Daoy (cell line): ENCODE measurements at regions not wholly inside any gene's neighbourhood (a gene's known extent, or its start where the extent isn't known, plus 50 kb on each side); places are given as distances from the start of the nearest gene placed in this dataset.
"Not testable (repeated sequence)": the region's sequence is repeated elsewhere in the genome, so short reads cannot be mapped to it uniquely, and the experiment has no call there.

Experiments used
- DNase-seq: peaks from one replicate; pipeline ENCODE4 v3.0.0-alpha.2; 2015; ENCODE audit warnings: low read depth

DNA sequence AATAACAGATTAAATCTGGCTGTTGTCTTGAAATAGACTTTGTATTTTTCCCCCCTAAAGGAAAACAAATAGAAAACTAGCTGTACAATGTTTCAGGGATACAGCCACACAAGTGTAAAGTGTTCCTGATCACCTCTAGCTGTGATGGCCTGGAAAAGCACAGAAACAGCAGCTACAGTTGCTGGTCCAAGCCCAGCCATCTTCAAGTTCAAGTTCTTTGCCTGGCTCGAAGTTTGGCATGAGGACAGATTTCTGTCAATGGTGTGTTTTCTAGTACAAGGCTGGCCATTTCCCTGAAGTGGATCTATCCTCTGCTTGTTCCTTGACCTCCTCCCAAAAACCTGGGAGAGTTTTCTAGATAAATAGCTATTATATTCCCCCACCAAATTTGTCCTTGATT, 272.2 kb upstream of the ADRA1B start:
- DNase-seq: no peak

DNA sequence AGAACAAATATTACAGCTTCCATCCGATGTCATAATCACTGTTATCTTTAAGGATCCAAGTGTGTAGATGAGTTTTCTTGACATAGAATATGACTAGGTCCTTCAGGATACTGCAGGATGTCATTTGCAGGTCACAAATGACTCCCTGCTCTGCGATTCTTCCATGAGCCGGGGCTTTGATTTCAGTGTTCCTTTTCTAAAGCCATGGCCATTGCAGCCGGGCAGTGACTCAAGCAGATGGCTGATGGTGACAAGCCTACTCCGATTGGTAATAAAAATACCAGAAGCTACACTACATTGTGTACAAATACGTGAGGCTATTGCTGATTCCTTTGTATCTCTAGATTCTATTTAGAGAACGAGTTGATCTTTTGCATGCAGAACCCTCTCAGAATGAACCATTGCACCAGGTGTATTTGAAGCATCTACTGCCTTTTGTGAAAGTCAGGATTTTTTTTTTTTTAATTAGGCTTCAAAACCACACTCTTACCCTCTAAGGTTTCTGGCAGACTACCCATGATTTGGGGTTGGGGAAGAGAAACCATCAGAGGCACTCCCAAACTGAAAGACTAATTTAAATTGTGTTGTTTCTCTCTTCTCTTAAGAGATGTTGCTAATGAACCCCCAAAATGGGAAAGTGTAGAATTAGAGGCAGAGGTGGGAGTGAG, 271.0 kb upstream of the ADRA1B start:
- DNase-seq: no peak

DNA sequence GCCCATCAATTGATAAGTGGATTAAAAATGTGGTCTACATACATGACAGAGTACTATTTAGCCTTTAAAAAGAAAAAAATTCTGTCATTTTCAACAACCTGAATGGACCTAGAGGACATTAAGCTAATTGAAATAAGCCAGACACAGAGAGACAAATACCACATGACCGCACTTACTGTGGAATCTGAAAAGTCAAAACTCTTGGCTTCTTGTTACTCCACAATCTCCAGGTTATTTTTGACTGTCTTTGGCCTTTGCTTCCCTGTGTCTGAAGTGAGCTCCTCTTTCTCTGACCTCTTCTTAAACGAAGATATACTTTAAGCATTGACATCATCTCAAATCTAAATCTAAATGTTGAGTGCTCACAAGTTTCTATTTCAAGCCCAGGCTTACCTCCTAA, 265.5 kb upstream of the ADRA1B start:
- DNase-seq: no peak

DNA sequence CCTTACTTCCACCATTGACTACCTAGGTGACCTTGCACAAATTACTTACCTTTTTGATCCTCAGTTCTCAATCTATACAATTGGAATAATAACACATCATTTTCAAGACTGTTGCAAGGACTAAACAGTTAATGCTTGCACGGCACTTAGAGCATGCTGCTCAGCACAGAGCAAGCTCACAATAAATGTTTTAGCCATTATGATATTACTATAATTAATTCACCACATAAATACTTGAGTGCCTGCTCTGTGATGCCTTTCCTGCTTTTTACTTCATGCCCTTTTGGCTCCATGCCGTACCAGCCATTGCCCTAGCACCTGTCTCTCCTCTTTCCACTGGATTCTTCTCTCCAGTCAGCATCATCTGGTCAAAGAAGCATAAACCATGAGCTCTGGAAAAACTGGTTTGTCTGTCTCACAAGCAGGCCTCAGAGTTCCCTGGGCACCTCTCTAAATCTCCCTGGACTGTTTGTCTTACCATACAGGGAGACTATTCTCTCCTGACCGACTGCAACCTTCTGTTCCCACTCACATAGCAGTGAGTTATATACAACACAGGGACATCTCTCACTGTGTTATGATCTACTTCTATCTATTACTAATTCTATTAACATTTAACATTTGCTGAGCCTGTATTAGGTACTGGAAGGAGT, 260.4 kb upstream of the ADRA1B start:
- no peak for DNase-seq

DNA sequence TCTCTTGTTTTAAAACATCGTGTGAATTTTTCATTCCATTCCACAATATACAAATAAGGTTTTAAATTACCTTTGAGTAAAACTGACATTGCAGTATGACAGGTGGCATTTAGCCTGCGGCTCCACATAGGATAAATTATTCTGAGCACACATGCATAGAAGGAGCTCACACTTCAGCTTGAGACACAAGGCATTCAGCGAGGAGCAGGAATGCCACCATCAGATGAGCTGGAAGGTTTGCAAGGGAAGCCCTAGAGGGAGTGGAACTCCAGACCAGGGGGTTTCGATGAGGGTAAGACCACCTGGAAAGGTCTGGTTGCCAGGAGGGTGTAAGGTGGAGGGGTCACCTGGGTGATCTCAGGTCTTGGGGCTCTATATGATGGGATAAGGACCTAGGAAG, 259.0 kb upstream of the ADRA1B start:
- DNase-seq: no peak

DNA sequence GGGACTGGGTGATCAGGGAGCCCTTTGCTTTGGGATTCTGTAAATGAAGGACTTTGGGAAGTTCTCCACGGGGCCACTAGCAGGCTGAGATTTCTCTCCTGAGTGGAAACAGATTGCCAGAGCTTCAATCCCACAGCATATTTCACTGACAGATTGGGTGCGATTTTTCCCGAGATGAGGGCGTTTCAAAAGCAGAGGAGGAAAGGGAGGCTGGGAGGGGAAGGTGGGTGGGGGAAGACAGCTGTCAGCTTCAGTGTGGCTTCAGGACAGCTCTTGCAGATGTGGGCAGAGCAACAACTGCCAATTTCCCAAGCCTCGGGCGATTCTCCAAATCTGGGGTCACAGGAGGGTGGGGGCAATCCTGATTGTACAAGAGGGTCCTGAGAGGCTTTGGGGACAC, 258.5 kb upstream of the ADRA1B start:
- no peak for DNase-seq

DNA sequence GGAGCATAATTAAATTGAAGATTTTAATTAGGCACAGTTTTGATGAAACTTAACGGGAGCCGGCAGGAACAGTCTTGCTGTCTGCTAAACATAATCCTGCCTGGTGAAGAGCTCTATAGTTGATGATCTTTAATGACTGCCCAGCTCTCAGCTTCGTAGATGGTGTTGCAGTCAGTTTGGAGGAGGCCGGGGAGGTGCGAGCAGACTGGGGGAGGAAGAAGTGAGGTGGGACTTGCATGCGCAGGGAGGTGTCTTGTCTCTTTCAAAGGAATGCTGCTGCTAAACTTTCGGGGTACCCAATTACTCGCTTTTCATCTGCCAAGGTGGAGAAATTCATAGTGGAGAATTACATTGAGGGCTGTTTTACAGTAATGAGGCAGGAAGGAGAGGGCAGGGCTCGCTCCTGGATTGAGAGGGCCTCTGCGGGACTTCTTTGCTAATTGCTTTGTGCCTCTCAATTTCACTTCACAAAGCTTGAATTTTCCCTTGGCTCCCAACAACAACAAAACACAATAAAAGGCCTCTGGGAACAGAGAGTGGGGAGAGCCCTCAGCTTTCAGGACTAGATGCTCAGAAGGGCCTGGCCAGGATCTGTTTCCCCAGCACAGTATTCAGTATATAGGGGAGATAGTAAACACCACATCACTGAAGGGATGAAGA, 257.9 kb upstream of the ADRA1B start:
- no peak for DNase-seq

DNA sequence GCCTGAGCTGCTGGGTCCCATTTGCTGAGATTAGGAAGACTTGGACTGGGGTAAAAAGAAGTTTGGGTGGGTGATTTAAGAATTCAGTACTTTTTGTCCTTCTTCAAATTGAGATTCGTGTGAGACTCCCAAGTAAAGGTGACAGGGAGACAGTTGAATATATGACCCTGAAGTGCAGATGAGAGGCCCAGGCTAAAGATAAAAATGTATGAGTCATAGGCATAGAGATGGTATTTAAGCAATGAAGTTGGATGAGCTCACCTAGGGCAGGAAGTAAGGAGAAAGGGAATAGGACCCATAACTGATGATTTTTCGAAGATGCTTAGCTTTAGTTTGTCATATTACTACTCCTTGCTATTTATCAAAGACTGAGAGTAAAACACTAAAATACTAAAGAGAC, 255.9 kb upstream of the ADRA1B start:
- DNase-seq: peak; percentile 15

DNA sequence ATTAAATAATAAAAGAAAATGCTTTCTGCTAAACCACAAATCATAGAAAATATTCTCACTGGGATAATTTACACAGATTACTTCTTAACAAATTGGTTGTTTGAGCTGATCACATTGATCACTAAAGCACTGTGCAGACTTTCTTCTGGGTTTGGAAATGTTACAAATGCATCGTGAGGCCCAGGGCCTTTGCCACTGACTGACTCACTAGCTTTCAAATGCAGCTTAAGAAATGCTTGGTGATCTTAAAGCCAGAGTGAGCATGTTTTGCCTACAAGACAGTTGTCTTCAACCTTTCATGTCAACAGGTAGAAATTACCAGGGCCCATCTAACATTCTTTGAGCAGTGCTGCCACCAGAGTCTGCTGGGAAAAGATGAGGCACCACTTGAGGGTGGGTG, 252.3 kb upstream of the ADRA1B start:
- DNase-seq: no peak

DNA sequence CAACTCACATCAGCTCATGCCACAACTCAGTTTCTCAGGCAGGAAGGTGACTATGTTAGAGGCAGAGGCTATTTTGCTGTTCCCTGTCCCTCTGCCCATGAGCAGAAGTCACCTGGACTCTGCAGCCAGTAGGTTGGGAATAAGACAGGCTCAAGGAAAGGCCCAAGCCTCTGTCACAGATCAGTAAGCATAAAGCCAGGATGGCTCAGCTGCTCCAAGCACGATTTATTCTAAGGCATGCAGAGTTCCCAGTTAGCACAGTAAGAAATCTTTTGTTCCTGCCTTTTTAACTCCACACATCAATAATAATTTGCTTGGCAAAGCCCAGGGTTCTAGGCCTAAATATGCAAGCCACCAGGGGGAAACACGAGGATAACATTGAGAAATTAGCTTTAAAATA, 249.0 kb upstream of the ADRA1B start:
- no peak for DNase-seq

DNA sequence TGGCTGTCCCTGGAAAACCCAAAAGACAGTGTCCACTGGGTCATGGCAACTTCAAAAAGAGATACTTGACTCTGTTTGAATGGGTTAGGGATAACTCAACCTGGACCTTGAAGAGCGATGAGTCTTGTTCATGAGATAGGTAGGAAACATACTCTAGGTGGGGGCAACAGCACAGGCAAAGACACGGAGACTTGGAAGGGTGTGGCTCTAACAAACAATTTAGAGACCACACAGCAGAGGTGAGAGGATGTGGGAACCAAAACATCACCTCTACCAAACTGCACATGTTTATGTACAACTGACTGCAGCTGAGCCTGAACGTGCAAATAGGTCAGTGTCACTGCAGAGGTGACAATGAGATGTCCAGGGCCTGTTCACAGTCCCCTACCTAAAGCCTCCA, 247.7 kb upstream of the ADRA1B start:
- no peak for DNase-seq

DNA sequence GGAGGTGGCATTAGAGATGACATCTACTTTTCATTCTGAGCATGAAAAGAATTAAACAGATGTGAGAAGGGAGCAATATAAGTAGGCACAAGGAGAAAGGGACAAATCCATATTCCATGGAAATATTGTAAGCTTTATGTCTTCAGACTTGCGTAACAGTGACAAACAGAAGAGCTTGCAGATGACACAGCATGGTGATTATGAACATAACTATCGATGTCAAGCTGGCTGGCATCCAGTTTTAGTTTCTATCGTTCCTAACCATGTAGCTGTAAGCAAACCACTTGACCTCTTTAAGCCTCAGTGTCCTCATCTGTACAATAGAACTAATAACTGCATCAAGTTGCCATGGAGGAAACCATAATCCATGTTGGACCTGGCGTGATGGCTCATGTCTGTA, 246.7 kb upstream of the ADRA1B start:
- no peak for DNase-seq

DNA sequence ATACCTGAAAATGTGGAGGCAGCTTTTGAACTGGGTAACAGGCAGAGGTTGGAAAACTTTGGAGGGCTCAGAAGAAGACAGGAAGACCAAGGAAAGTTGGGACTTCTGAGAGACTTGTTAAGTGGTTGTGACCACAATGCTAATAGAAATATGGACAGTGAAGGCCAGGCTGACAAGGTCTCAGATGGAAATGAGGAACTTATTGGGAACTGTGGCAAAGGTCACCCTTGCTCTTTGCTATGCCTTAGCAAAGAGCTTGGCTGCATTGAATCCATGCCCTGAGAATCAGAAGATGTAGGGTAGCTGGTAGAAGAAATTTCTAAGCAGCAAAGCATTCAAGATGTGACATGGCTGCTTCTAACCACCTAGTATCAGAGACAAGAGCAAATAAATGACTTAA, 244.4 kb upstream of the ADRA1B start:
- DNase-seq: no peak

DNA sequence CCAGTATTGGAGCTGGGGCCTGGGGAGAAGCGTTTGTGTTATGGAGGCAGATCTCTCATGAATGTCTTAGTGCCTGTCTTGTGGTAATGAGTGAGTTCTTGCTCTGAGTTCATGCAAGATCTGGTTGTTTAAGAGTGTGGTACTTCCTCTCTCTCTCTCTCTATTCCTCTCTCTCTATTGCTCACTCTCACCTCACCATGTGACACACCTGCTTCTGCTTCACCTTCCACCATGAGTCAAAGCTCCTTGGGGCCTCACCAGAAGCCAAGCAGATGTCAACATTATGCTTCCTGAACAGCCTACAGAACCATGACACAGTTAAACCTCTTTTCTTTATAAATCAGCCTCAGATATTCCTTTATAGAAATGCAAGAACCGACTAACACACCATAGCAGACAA, 242.7 kb upstream of the ADRA1B start:
- no peak for DNase-seq

DNA sequence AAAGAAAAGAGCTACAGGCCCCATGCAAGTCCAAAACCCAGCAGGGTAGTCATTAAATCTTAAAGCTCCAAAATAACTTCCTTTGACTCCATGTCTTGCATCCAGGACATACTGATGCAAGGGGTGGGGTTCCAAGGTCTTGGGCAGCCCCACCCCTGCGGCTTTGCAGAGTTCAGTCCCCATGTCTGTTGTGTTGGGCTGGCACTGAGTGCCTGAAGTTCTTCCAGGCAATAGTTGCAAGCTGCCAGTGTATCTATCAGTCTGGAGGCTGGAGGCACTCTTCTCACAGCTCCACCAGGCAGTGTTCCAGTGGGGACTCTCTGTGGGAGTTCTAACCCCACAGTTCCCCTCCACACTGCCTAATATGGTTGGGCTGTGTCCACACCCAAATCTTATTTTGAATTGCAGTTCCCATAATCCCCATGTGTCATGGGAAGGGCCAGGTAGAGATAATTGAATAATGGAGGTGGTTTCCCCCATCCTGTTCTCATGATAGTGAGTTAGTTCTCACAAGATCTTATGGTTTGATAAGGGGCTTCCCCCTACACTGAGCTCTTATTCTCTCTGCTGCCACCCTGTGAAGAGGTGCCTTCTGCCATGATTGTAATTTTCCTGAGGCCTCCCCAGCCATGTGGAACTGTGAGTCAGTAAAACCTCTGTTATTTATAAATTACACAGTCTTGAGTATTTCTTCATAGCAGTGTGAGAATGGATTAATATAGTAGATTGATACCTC, 237.5 kb upstream of the ADRA1B start:
- no peak for DNase-seq

DNA sequence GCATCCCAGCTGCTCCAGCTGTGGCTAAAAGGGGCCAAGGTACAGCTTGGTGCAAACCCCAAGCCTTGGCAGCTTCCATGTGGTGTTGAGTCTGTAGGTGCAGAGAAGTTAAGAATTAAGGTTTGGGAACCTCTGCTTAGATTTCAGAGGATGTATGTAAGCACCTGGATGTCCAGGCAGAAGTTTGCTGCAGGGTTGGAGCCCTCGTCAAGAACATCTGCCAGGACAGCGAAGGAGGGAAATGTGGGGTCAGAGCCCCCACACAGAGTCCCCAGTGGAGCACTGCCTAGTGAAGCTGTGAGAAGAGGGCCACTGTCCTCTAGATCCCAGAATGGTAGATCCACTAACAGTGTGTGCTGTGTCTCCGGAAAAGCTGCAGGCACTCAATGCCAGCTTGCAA, 236.2 kb upstream of the ADRA1B start:
- no peak for DNase-seq

DNA sequence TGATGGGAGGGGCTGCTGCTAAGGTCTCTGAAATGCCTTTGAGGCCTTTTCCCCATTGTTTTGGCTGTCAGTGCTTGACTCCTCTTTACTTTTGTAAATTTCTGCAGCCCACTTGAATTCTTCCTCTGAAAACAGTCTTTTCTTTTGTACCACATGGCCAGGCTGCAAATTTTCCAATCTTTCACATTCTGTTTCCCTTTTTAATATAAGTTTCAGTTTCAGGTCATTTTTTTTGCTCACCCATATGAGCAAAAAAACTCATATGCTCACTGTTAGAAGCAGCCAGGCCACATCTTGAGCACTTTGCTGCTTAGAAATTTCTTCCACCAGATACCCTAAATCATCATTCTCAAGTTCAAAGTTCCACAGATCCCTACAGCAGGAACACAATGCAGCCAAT, 234.6 kb upstream of the ADRA1B start:
- no peak for DNase-seq

DNA sequence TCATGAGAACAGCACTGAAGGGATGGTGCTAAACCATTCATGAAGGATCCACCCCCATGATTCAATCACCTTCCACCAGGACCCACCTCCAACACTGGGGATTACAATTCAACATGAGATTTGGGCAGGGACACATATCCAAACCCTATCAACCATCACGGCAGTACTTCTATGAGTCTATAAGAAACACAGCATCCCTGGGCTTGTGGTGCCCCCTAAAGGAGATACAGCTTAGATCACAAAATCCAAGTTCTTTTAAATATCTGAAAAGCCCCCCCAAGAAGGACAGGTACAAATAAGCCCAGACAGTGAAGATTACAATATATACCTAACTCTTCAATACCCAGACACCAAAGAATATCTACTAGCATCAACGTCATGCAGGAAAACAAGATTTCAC, 233.7 kb upstream of the ADRA1B start:
- DNase-seq: no peak

DNA sequence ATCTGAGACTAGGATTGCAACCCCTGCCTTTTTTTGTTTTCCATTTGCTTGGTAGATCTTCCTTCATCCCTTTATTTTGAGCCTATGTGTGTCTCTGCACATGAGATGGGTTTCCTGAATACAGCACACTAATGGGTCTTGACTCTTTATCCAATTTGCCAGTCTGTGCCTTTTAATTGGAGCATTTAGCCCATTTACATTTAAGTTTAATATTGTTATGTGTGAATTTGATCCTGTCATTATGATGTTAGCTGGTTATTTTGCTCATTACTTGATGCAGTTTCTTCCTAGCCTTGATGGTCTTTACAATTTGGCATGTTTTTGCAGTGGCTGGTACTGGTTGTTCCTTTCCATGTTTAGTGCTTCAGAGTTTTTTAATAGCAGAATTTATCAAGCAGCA, 228.4 kb upstream of the ADRA1B start:
- DNase-seq: not testable (repeated sequence)

DNA sequence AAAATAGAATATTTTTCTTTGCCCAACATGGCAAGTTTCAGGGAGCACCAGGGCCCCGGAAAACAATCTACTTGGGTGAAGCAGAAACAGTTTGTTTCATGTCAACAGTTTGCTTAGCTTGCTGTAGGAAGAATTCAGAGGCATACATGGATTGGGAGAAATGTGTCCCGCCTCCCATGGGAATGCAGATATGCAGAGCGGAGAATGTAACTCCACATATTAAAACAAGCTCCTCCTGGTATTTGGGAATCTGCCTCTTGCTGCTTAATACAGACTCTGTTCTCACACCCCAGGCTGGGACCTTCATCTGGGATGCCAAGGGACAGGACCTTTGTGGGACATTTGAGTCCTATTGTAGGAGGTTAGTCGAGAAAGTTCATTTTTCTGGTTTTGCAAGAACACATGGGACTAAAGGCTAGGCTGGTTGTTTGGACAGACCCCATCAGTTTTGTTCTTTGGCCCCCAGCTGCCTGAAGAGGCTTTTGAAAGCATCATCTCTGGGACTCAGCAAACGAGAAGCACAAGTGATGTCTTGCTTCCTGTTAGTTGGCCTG, 220.5 kb upstream of the ADRA1B start:
- DNase-seq: no peak

DNA sequence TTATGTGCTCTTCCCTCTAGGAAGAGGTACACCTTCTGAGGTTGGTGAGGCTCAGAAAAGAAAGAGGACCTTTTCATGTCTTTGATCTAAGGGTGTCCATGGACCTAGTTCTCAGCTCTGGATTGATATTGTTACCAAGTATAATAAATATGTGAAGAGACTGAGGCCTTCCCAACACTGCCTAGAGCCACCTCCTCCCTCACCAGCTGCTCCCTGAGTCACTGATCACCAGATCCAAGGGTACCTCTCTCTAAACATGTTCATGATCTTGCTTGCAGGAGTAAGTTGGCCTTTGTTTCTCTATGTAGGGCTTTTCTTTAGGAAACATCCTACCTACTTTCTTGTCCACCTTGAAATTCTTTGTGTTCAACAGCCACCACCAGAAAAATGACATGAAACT, 218.8 kb upstream of the ADRA1B start:
- no peak for DNase-seq

DNA sequence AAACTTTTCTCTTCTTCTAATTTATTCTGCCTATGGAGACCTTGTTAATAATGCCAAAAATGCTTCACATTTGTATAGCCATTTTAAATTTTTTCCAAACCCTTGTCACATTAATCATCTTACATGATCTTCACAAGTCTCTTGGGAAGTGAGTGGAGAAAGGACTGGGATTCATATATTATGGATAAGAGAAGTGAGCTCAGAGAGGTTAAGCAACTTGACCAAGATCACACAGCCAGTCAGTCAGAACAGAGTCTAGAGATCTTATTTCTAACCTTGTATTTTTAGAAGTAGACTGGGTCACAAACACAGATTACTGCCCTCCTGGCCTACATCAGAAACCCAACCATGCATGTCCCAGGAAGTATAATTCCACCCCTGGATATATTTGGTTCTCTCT, 218.0 kb upstream of the ADRA1B start:
- no peak for DNase-seq

DNA sequence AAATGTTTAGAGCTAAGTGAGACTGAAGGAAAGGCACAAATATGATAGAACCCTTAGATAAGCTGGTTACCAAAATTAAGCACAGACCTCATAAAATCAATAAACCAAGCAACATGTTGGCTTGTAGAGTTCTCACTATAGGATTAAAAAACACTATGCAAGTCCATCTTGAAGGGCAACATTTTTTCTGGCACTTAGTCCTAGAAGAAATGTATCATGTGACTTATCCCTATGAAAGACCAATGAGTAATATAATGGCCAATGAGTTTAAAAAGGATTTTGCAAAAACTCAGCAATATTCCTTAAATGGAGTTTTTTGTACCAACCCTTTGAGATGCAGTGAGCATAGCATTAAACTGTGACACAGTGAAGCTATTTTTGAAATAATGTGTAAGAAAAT, 216.3 kb upstream of the ADRA1B start:
- no peak for DNase-seq
